ENCODE measurements at regions not wholly inside any gene's neighbourhood (a gene's known extent, or its start where the extent isn't known, plus 50 kb on each side); places are given as distances from the start of the nearest gene placed in this dataset.

- H2AFZ ChIP-seq (ENCODE audit: low read depth, low read length): no peak overlapping the region
- H3K79me2 ChIP-seq (replicated peaks; ENCODE audit: insufficient read depth, low read length): no peaks in the 10 kb centered on the region
- H3K9ac ChIP-seq (ENCODE audit: low read length): no peak overlapping the region
- no peaks in the 10 kb centered on the region for H3K27me3 ChIP-seq (ENCODE audit: insufficient read depth, low read depth, low read length)
- peaks cover 7% of the 10 kb centered on the region for H3F3A ChIP-seq (ENCODE audit: insufficient read depth, low read length, poor library complexity, severe bottlenecking)
- TF ChIP-seq MXI1 (conservative IDR thresholded peaks at IDR 0.05; ENCODE audit: poor library complexity, severe bottlenecking) (no peak), EZH2 (IDR thresholded peaks at IDR 0.05; ENCODE audit: borderline replicate concordance, insufficient read depth, low read length, poor library complexity, severe bottlenecking) (no peak), RAD21 (conservative IDR thresholded peaks at IDR 0.05) (no peak), POLR2AphosphoS5 (IDR thresholded peaks at IDR 0.05) (no peak), SMC3 (conservative IDR thresholded peaks at IDR 0.05; ENCODE audit: poor library complexity) (no peak), EP300 (conservative IDR thresholded peaks at IDR 0.05; ENCODE audit: poor library complexity, severe bottlenecking) (no peak), TAF1 (IDR thresholded peaks at IDR 0.05; ENCODE audit: low read depth) (no peak)
- TF ChIP-seq, protein P1, sequence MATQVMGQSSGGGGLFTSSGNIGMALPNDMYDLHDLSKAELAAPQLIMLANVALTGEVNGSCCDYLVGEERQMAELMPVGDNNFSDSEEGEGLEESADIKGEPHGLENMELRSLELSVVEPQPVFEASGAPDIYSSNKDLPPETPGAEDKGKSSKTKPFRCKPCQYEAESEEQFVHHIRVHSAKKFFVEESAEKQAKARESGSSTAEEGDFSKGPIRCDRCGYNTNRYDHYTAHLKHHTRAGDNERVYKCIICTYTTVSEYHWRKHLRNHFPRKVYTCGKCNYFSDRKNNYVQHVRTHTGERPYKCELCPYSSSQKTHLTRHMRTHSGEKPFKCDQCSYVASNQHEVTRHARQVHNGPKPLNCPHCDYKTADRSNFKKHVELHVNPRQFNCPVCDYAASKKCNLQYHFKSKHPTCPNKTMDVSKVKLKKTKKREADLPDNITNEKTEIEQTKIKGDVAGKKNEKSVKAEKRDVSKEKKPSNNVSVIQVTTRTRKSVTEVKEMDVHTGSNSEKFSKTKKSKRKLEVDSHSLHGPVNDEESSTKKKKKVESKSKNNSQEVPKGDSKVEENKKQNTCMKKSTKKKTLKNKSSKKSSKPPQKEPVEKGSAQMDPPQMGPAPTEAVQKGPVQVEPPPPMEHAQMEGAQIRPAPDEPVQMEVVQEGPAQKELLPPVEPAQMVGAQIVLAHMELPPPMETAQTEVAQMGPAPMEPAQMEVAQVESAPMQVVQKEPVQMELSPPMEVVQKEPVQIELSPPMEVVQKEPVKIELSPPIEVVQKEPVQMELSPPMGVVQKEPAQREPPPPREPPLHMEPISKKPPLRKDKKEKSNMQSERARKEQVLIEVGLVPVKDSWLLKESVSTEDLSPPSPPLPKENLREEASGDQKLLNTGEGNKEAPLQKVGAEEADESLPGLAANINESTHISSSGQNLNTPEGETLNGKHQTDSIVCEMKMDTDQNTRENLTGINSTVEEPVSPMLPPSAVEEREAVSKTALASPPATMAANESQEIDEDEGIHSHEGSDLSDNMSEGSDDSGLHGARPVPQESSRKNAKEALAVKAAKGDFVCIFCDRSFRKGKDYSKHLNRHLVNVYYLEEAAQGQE (IDR thresholded peaks at IDR 0.05; ENCODE audit: borderline replicate concordance): no peak
- TF ChIP-seq, protein P2, sequence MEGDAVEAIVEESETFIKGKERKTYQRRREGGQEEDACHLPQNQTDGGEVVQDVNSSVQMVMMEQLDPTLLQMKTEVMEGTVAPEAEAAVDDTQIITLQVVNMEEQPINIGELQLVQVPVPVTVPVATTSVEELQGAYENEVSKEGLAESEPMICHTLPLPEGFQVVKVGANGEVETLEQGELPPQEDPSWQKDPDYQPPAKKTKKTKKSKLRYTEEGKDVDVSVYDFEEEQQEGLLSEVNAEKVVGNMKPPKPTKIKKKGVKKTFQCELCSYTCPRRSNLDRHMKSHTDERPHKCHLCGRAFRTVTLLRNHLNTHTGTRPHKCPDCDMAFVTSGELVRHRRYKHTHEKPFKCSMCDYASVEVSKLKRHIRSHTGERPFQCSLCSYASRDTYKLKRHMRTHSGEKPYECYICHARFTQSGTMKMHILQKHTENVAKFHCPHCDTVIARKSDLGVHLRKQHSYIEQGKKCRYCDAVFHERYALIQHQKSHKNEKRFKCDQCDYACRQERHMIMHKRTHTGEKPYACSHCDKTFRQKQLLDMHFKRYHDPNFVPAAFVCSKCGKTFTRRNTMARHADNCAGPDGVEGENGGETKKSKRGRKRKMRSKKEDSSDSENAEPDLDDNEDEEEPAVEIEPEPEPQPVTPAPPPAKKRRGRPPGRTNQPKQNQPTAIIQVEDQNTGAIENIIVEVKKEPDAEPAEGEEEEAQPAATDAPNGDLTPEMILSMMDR (IDR thresholded peaks at IDR 0.05; ENCODE audit: poor library complexity, severe bottlenecking): no peak
- H3K9me2 ChIP-seq (ENCODE audit: insufficient read depth, low read length): no peaks in the 10 kb centered on the region
- no peak overlapping the region for H3K4me2 ChIP-seq (ENCODE audit: low read length)
- no peak overlapping the region for H3K4me3 ChIP-seq (ENCODE audit: low read length)
- no peaks in the 10 kb centered on the region for H3K9me3 ChIP-seq (ENCODE audit: low read length)
- H3K27ac ChIP-seq (ENCODE audit: low read length): peak overlapping the region; percentile 54
- H3K36me3 ChIP-seq (ENCODE audit: insufficient read depth, low read length): no peaks in the 10 kb centered on the region
- no peaks in the 10 kb centered on the region for H4K20me1 ChIP-seq (ENCODE audit: insufficient read depth)
Observed at GRCh38 chr6:23534351-23534750, 591.7 kb upstream of the NRSN1 start.

DNA sequence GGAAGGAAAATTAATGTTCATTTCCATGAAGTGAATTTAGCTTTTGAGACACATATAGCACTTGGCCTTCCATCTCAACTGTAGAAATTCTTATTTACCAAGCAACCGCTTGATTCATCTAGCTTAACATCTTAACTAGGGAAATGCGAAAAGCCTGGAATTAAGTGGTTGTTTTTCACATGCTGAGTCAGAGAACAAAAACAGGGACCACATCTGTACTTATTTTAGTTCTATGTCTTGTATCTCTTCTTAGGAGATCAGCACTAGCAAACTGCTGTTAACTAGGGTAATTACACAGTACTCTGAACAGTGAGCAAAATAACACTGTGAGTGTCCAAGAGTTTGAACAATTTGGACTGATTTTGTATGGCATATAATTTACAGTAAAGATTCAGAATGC lies 590.9 kb upstream of the NRSN1 start:
- no peak overlapping the region for H3K9ac ChIP-seq (ENCODE audit: low read length)
- H2AFZ ChIP-seq (ENCODE audit: low read depth, low read length): no peak overlapping the region
- H3K4me2 ChIP-seq (ENCODE audit: low read length): no peak overlapping the region
- H3K79me2 ChIP-seq (replicated peaks; ENCODE audit: insufficient read depth, low read length): no peaks in the 10 kb centered on the region
- TF ChIP-seq, protein P2 (IDR thresholded peaks at IDR 0.05; ENCODE audit: poor library complexity, severe bottlenecking): no peak
- TF ChIP-seq POLR2AphosphoS5 (IDR thresholded peaks at IDR 0.05): no peak
- TF ChIP-seq TAF1 (IDR thresholded peaks at IDR 0.05; ENCODE audit: low read depth): no peak
- TF ChIP-seq, protein P1 (IDR thresholded peaks at IDR 0.05; ENCODE audit: borderline replicate concordance): no peak
- TF ChIP-seq MXI1 (conservative IDR thresholded peaks at IDR 0.05; ENCODE audit: poor library complexity, severe bottlenecking): no peak
- no peak for TF ChIP-seq EZH2 (IDR thresholded peaks at IDR 0.05; ENCODE audit: borderline replicate concordance, insufficient read depth, low read length, poor library complexity, severe bottlenecking)
- TF ChIP-seq EP300 (conservative IDR thresholded peaks at IDR 0.05; ENCODE audit: poor library complexity, severe bottlenecking): no peak
- TF ChIP-seq SMC3 (conservative IDR thresholded peaks at IDR 0.05; ENCODE audit: poor library complexity): no peak
- TF ChIP-seq RAD21 (conservative IDR thresholded peaks at IDR 0.05): no peak
- H3K27me3 ChIP-seq (ENCODE audit: insufficient read depth, low read depth, low read length): no peaks in the 10 kb centered on the region
- no peak overlapping the region for H3K4me3 ChIP-seq (ENCODE audit: low read length)
- no peaks in the 10 kb centered on the region for H3K9me3 ChIP-seq (ENCODE audit: low read length)
- peak overlapping the region; percentile 3 for H3K27ac ChIP-seq (ENCODE audit: low read length)
- no peaks in the 10 kb centered on the region for H3K9me2 ChIP-seq (ENCODE audit: insufficient read depth, low read length)
- H3K36me3 ChIP-seq (ENCODE audit: insufficient read depth, low read length): no peaks in the 10 kb centered on the region
- H3F3A ChIP-seq (ENCODE audit: insufficient read depth, low read length, poor library complexity, severe bottlenecking): peaks cover 7% of the 10 kb centered on the region
- H4K20me1 ChIP-seq (ENCODE audit: insufficient read depth): no peaks in the 10 kb centered on the region

All from neural cell (in vitro differentiated cells).